IMR-90 (cell line): ENCODE measurements at regions not wholly inside any gene's neighbourhood (a gene's known extent, or its start where the extent isn't known, plus 50 kb on each side); places are given as distances from the start of the nearest gene placed in this dataset.

ENCODE experiments used
- BHLHE40 ChIP-seq: fragments of 150-350 bp; IDR thresholded peaks from 2 replicates; pipeline ENCODE4 v1.6.1; 2016; ENCODE audit warnings: mild to moderate bottlenecking, low read depth, low read length
- CEBPB ChIP-seq: IDR thresholded peaks from 2 replicates; pipeline ENCODE4 v1.6.1; 2012; ENCODE audit warnings: low read depth, low read length, improper control_type of control experiment
- CHD1 ChIP-seq: IDR thresholded peaks from 2 replicates; pipeline ENCODE4 v1.6.1; 2012; ENCODE audit warnings: low read depth, low read length, improper control_type of control experiment
- FOS ChIP-seq: fragments of 150-350 bp; IDR thresholded peaks from 2 replicates; pipeline ENCODE4 v1.6.1; 2016; ENCODE audit warnings: low read depth, low read length
- MAFK ChIP-seq: IDR thresholded peaks from 2 replicates; pipeline ENCODE4 v1.6.1; 2012; ENCODE audit warnings: low read depth, low read length, improper control_type of control experiment
- MAZ ChIP-seq: IDR thresholded peaks from 2 replicates; pipeline ENCODE4 v1.6.1; 2012; ENCODE audit warnings: low read depth, mild to moderate bottlenecking, low read length, improper control_type of control experiment, moderate library complexity, borderline replicate concordance
- POLR2A ChIP-seq: IDR thresholded peaks from 2 replicates; pipeline ENCODE4 v1.6.1; 2012; ENCODE audit warnings: mild to moderate bottlenecking, low read depth, low read length
- RCOR1 ChIP-seq: IDR thresholded peaks from 2 replicates; pipeline ENCODE4 v1.6.1; 2012; ENCODE audit warnings: mild to moderate bottlenecking, low read length, improper control_type of control experiment; ENCODE audit not compliant: insufficient replicate concordance
- SMC3 ChIP-seq: fragments of 150-350 bp; IDR thresholded peaks from 2 replicates; pipeline ENCODE4 v1.6.1; 2016; ENCODE audit warnings: low read depth, mild to moderate bottlenecking, antibody characterized with exemption, low read length, moderate library complexity
- TF ChIP-seq, protein P1 (sequence below): conservative IDR thresholded peaks from 2 replicates; pipeline ENCODE4 v1.5.1; 2012; ENCODE audit warnings: mild to moderate bottlenecking, low read depth, low read length, improper control_type of control experiment

DNA sequence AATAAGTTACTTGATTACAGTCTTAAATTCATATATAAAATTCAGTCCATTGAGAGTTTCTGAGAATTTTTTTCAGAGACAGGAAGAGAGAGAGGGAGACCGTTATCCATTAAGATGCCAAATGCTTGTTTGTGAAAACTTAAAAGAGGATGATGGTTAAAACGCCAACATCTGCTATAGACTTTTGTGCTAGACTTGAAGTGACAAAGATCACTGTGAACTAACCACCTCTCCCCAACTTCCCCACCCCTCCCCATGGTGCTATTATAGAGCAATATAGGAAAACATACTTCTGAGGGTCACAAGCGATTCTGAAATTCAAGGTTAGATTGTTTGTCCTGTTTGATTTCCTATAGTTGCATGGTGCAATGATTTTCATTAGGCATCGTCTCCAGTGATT, 440.8 kb downstream of the RMST start:
- TF ChIP-seq, protein P1, sequence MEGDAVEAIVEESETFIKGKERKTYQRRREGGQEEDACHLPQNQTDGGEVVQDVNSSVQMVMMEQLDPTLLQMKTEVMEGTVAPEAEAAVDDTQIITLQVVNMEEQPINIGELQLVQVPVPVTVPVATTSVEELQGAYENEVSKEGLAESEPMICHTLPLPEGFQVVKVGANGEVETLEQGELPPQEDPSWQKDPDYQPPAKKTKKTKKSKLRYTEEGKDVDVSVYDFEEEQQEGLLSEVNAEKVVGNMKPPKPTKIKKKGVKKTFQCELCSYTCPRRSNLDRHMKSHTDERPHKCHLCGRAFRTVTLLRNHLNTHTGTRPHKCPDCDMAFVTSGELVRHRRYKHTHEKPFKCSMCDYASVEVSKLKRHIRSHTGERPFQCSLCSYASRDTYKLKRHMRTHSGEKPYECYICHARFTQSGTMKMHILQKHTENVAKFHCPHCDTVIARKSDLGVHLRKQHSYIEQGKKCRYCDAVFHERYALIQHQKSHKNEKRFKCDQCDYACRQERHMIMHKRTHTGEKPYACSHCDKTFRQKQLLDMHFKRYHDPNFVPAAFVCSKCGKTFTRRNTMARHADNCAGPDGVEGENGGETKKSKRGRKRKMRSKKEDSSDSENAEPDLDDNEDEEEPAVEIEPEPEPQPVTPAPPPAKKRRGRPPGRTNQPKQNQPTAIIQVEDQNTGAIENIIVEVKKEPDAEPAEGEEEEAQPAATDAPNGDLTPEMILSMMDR, result no peak
- TF ChIP-seq MAFK (no peak), RCOR1 (no peak), CEBPB (no peak), POLR2A (no peak), MAZ (no peak), FOS (no peak), SMC3 (no peak), BHLHE40 (no peak), CHD1 (no peak)
